ENCODE measurements at regions not wholly inside any gene's neighbourhood (a gene's known extent, or its start where the extent isn't known, plus 50 kb on each side); places are given as distances from the start of the nearest gene placed in this dataset.
A peak's percentile ranks its signal among the peaks of the same experiment; 100 is the strongest.

DNA sequence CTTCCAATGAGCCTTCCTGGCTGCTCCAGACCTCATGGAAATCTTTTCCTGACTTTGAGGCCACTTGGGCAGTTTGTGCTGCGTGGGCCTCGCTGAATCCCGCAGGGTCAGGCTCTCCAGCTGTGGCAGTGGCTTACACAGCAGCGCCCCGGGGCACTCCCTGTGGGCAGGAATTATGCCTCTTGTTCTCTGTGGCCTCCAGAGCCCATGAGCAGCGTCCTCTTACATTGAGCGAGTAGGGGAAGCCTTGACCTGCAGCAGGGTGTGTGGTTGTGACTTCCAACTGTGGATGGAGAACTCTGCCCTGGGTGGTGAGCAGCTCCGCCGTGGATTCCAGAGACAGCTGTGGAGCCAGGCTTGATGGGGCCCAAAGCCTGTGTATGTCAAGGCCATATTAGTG is 180.8 kb downstream of the GLI2 start:
- H3K4me3 Mint-ChIP-seq, result no peak overlapping the region
- peak overlapping the region; percentile 45 for H3K27ac Mint-ChIP-seq
- TF ChIP-seq, protein P1, sequence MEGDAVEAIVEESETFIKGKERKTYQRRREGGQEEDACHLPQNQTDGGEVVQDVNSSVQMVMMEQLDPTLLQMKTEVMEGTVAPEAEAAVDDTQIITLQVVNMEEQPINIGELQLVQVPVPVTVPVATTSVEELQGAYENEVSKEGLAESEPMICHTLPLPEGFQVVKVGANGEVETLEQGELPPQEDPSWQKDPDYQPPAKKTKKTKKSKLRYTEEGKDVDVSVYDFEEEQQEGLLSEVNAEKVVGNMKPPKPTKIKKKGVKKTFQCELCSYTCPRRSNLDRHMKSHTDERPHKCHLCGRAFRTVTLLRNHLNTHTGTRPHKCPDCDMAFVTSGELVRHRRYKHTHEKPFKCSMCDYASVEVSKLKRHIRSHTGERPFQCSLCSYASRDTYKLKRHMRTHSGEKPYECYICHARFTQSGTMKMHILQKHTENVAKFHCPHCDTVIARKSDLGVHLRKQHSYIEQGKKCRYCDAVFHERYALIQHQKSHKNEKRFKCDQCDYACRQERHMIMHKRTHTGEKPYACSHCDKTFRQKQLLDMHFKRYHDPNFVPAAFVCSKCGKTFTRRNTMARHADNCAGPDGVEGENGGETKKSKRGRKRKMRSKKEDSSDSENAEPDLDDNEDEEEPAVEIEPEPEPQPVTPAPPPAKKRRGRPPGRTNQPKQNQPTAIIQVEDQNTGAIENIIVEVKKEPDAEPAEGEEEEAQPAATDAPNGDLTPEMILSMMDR (IDR thresholded peaks at IDR 0.05), result no peak
- DNase-seq, result no peak
- H3K4me1 Mint-ChIP-seq, result peaks cover 65% of the 10 kb centered on the region
- no peaks in the 10 kb centered on the region for H3K36me3 Mint-ChIP-seq (ENCODE audit: low read depth)
- peaks cover 41% of the 10 kb centered on the region for H3K27me3 Mint-ChIP-seq (ENCODE audit: low read depth, poor library complexity)
- no peaks in the 10 kb centered on the region for H3K9me3 Mint-ChIP-seq

- no peak for DNase-seq
- Mint-ChIP-seq H3K9me3 (no peaks in the 10 kb centered on the region), H3K36me3 (ENCODE audit: low read depth) (no peaks in the 10 kb centered on the region), H3K4me3 (no peak overlapping the region), H3K4me1 (peaks cover 51% of the 10 kb centered on the region), H3K27ac (no peak overlapping the region), H3K27me3 (ENCODE audit: low read depth, poor library complexity) (peaks cover 33% of the 10 kb centered on the region)
- TF ChIP-seq, protein P1 (IDR thresholded peaks at IDR 0.05), result no peak
Observed at GRCh38 chr2:120917886-120918285, 182.2 kb downstream of the GLI2 start.

GRCh38 chr2:120919216-120919615 is 183.5 kb downstream of the GLI2 start:
- DNase-seq, result no peak
- H3K27ac Mint-ChIP-seq, result no peak overlapping the region
- no peaks in the 10 kb centered on the region for H3K9me3 Mint-ChIP-seq
- H3K4me3 Mint-ChIP-seq, result no peak overlapping the region
- TF ChIP-seq, protein P1 (IDR thresholded peaks at IDR 0.05), result no peak
- H3K36me3 Mint-ChIP-seq (ENCODE audit: low read depth), result no peaks in the 10 kb centered on the region
- H3K27me3 Mint-ChIP-seq (ENCODE audit: low read depth, poor library complexity), result peaks cover 23% of the 10 kb centered on the region
- H3K4me1 Mint-ChIP-seq, result peaks cover 39% of the 10 kb centered on the region

- no peaks in the 10 kb centered on the region for H3K36me3 Mint-ChIP-seq (ENCODE audit: low read depth)
- peaks cover 33% of the 10 kb centered on the region for H3K4me1 Mint-ChIP-seq
- no peaks in the 10 kb centered on the region for H3K9me3 Mint-ChIP-seq
- no peak overlapping the region for H3K4me3 Mint-ChIP-seq
- TF ChIP-seq, protein P1 (IDR thresholded peaks at IDR 0.05), result no peak
- peaks cover 23% of the 10 kb centered on the region for H3K27me3 Mint-ChIP-seq (ENCODE audit: low read depth, poor library complexity)
- DNase-seq, result peak; percentile 36
- H3K27ac Mint-ChIP-seq, result peak overlapping the region; percentile 70
Observed at GRCh38 chr2:120919771-120920453, 184.2 kb downstream of the GLI2 start.

DNA sequence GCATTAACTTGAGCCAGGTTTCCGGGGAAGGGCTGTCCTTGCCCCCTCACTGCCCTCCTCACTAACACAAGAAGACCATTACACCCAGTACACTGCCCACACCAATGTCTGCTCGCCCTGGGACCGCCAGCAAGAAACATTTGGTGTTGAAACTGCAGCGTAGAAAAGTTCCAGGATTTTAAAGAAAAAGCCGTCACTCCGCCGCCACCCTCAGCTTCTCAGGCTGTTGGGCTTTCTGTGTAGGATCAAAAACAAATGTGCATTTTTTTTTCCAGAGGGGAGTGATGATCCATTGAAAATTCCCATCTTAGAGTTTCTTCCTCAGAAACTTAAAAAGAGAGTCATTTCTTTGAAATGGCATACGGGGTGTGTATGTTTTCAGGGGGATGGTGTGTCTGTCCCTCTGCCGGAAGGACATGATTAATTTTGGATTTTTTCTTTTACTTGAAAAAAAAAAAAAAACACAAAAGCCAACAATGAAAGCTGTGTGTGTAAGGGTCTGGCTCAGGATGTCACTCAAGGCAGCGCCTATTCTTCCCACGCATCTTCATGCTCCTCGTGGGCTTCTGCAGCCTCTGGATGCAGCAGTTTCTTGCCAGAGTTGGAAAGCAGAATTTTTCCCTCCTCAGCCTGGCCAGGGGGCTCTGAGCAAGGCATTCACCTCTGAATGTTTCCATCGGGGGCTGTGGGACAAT is 184.9 kb downstream of the GLI2 start:
- Mint-ChIP-seq H3K4me1 (peaks cover 26% of the 10 kb centered on the region), H3K36me3 (ENCODE audit: low read depth) (no peaks in the 10 kb centered on the region), H3K9me3 (no peaks in the 10 kb centered on the region), H3K4me3 (no peak overlapping the region), H3K27me3 (ENCODE audit: low read depth, poor library complexity) (peaks cover 23% of the 10 kb centered on the region), H3K27ac (peak overlapping the region; percentile 70)
- DNase-seq, result no peak
- TF ChIP-seq, protein P1 (IDR thresholded peaks at IDR 0.05), result no peak
